NCI-H128 (cell line): ENCODE measurements at regions not wholly inside any gene's neighbourhood (a gene's known extent, or its start where the extent isn't known, plus 50 kb on each side); places are given as distances from the start of the nearest gene placed in this dataset.
"Not testable (repeated sequence)": the region's sequence is repeated elsewhere in the genome, so short reads cannot be mapped to it uniquely, and the experiment has no call there.

ENCODE experiments used
- DNase-seq: peaks from one replicate; lab custom pipeline; 2025; ENCODE audit not compliant: unreplicated experiment; lab: John Stamatoyannopoulos, UW

DNA sequence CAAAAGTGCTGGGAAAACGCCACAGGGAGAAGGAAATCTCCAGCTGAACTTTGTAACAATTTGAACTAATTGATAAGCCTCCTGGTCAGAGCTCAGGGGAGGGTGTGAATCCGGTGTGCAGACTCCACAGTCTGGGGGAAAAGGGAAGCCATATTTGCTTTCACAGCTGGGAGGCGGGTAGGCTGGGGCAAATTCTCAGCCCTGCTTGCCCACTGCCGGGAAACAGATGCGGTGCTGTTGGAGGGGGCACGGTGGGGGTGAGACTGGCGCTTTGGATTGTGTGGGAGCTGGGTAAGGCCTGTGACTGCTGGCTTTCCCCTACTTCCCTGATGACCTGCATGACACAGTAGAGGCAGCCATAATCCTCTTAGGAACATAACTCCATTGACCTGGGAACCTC is 134.8 kb downstream of the ADCYAP1 start:
- DNase-seq: no peak

DNA sequence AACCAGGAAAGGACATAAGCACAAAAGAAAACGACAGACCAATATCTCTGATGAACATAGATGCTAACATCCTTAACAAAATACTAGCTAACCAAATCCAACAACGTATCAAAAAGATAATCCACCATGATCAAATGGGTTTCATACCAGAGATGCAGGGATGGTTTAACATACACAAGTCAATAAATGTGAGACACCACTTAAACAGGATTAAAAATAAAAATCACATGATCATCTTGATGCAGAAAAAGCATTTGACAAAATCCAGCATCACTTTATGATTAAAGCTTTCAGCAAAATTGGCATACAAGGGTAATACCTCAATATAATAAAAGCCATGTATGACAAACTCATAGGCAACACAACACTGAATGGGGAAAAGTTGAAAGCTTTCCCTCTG is 138.4 kb downstream of the ADCYAP1 start:
- not testable (repeated sequence) for DNase-seq

DNA sequence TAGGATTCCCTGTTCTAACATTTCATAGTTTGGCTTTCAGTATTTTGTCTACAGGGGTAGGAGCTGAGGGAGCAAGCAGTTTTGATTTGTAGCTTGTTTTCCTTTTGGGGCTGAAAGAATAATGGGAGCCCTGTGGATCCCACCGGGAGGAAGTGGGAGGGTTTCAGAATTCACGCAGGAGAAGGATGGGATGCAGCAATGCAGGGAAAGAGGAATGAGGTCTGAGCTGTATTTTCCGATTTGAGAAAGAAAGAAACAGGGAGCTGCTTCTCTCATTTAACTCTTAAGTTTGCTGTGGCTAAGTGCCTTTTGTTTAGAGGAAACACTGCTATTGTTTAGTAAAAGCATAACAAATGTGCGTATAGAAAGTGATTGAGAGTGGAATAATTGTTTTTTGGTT is 141.0 kb downstream of the ADCYAP1 start:
- DNase-seq: no peak

DNA sequence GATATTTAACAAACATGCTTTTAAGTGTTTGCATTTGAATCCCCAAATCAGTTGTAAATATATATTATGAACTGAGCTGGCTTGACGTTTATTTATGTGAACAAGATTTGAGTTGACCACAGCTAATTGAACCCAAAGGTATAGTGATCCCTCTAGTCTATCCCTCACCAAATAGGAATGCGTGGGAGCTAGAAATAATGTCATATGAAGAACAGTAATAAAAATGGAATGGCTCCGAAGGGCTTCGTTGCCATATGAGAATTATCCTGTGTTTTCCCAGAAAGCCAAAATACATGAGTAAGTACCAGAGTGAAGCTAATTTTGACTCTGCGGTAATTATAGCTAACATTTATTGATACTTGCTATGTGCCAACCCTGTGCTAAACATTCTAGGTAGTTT is 142.7 kb downstream of the ADCYAP1 start:
- DNase-seq: no peak

DNA sequence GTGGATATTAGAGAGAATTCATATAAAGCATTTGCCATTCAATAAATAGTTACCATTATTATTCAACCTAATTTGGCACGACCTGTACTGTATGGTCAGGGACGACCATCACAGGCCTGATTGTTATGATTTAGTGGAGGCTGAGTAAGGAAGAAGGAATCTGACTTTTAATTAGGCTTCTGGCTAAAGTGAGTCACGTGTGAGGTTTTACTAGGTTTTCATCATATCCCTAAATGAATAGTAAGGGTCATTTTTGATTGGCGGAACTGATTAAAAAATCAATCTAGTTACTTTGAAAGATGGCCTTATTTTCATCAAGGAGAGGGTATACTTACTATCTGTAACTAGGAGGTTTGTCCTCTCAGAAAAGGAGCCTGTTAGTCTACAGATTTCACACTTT is 143.4 kb downstream of the ADCYAP1 start:
- DNase-seq: no peak

DNA sequence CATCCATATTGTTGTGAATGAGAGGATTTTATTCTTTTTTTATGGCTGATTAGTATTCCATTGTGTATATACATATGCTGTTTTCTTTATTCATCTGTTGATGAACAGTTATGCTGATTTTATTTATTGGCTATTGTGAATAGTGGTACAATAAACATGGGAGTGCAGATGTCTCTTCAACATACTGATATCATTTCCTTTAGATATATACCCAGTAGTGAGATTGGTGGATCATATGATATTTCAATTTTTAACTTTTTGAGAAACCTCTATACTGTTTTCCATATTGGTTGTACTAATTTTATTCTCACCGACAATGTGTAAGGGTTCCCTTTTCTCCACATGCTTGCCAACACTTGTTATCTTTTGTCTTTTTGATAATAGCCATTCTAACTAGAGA is 144.5 kb downstream of the ADCYAP1 start:
- no peak for DNase-seq

DNA sequence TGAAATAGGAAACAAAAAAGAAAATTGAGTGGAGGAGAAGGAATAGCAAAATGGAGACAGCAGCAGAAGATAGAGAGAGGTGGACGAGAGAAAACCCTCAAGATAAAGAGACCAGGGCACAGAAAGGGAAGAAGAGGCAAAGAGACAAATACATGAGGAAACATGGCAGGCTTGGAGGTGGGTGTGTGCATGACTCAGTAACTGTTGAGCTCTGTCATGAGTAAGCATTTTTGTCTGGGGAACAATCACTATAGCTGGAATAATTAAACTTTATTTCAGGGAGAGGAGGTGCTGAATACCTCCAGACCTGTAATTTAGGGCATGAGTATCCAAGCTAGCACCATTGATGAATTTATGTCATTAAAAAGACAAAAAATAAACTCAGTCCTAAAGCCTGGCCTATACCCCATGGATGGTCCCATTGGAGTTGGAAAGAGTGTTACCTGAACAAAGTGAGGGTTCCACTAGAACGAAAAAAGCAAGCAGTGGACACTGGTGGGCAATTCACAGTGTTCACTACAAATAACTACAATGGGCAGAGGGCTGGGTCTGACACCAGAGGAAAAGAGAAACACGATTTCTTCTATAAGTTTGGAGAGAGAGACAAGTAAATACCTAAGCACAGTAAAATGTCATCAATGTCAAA is 145.5 kb downstream of the ADCYAP1 start:
- no peak for DNase-seq

DNA sequence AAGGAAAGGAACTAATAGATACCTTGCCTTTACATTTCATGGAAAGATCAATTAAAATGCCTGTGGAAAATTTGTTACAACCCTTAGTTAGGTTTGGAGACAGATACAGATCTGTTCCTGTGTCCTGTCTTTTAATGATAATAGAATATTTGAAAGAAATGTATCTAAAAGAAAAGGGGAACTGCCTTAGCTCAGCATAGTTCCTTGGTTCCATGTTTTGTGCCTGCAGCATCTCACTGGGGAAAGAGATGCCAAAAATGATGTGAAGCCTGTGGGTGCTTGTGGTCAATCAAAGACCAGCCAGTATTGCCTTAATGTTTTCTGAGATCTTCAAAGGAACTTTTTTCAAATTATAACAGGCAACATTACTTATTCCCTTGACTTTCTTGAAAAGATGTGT is 147.6 kb downstream of the ADCYAP1 start:
- no peak for DNase-seq

DNA sequence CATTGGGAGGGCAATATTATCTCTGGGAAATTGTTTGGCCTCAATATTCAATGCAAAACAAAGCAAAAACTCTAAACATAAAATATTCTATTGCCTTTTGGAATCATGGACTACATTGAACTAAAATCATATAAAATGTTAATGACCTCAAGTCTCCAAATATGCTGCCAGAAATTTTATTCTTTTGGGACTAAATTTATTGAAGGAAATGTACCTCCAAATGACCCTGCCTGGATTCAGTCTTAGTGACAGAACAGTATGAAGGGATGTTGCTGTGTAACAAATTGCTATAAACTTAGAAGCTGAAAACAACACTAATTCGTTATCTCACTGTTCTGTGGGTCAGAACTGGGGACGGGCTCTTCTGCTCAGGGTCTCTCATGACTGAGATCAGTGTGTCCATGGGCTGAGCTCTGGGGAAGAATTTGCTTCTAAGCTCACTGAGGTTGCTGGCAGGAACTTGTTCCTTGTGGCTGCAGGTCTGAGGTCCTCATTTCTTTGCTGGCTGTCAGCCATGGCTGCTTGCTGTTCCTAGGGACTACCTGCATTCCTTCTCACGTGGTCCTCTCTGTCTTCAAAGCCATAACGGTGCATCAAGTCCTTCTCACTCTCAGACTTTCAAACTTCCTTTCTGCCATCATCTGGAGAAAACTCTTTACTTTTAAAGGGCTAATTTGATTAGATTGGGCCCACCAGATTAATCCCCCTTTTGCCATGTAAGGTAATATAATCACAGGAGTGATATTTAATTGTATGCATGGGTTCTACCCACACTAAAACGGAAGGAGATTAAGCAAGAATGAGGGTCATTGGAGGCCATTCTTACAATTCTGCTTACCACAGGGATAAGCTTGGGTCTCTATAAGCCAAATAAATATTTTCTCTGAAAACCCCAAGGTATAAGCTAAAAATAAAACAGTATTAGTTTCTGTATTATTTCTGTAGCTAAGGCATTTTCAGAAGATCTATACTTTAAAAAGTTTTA is 149.0 kb downstream of the ADCYAP1 start:
- no peak for DNase-seq

DNA sequence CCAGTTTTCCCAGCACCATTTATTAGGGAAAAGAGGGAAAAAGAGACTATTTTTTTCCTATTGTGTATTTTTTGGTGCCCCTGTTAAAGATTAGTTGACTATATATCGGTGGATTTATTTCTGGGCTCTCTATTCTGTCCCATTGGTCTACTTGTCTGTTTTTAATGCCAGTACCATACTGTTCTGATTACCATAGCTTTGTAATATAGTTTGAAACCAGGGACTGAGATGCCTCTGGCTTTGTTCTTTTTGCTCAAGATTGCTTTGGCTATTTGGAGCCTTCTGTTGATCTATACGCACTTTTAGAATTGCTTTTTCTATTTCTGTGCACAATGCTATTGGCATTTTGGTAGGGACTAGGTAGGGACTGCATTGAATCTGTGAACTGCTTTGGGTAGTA is 151.7 kb downstream of the ADCYAP1 start:
- DNase-seq: no peak

DNA sequence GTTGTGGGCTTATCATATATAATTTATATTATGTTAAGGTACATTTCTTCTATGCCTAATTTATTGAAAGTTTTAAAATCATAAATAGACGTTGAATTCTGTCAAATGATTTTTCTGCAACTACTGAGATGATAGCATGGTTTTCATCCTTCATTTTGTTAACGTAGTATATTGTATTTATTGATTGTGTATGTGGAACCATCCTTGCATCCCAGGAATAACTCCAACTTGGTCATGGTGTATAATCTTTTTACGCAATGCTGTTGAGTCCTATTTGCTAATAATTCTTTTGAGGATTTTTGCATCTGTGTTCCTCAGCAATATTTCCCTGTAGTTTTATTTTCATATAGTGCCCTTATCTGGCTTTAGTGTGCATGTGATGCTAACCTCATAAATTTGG is 152.7 kb downstream of the ADCYAP1 start:
- no peak for DNase-seq

DNA sequence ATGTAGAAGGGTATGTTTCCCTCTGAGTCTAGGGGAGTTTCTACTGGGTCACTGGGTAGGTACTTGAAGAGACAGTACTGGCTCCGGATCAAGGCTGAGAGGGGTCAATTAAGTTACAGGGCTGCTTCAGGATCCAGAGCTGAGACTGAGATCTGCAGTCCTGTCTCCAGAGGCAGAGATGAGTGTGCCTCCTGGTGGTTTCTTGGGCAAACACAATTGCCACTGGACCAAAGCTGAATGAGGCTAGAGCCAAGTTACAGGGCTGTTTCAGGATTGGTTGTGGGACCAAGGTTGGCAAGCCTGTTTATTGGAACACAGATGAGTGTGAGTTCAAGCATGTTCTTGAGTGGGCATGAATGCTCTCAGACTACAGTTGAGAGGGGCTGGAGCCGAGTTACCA is 157.9 kb downstream of the ADCYAP1 start:
- no peak for DNase-seq

DNA sequence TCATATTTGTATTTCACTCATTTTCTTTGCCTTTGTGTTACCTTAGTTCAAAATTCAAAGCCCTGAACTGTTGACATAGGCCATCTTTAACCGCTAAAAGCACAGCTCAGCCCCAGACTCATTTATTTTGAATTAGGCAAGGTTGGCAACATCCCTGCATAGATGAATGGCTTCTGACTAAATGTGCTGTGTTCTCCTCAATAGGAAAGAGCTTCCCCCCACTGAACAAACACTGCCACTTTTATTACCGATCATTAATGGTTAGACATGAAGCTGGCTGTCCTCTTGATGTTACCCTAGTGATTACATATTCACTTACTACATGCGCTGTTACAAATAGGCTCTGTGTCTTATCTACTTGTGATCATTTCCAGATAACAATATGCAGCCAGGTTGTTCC is 170.7 kb downstream of the ADCYAP1 start:
- no peak for DNase-seq

DNA sequence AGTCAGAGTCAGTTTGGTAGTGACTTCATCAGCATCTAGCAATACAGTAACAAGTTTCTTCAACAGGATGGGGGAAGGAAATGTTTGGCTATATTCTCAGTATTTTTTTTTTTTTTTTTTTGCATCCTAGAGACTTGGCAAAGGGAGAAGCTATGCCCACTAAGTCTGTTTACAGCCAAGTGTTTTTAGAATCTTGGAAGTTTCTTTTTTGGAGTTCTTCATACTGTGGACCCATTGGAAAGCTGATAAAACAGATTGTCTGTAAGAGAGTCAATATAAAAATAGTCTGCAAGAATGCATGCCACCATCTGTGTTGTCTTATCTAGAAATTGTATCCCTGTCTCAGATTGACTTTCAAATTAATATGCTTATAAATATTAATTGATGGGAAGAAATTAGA is 171.2 kb downstream of the ADCYAP1 start:
- no peak for DNase-seq

DNA sequence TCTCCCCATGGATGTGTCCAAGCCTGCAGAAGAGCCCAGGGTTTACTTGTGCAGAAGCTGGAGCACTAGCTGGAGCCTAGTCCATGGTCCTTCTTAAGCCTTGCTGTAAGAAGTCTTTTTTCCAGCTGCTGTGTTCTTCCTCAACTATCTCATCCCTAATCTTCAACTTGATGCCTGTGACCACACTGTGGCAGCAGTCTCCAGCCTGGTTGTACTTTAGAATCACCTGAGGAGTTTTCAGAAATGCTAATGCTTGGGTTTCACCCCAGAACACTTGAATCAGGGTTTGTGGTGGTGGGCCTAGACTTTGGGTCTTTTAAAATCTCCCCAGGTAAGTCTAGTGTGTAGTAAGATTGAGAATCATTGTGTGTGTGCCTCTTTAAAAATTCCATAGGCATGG is 173.6 kb downstream of the ADCYAP1 start:
- no peak for DNase-seq

DNA sequence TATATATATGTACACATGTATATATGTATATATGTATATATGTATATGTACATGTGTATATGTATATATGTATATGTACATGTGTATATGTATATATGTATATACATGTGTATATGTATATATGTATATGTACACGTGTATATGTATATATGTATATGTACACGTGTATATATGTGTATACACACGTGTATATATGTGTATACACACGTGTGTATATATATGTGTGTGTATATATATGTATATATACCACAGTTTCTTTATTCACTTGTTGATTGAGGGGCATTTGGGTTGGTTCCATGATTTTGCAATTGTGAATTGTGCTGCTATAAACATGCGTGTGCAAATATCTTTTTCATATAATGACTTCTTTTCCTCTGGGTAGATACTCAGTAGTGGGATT is 179.0 kb downstream of the ADCYAP1 start:
- DNase-seq: not testable (repeated sequence)

DNA sequence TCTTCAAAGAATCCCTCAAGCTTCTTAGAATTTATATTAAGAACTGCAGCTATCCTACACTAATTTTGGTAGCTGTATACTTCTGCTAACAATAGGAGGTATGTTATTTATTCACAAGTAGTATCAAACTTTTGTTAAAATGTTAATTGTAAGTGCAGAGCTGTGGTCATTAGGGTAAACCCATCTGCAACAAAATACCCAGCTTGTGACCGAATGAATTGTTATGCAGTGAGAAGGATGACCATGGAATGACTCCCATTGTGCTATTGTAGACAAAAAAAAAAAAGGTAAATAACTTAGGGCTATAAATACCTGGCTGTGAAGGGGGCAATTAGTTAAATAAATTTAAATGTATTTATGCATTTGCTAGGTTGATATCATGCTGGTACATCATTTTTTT is 186.1 kb downstream of the ADCYAP1 start:
- DNase-seq: no peak

DNA sequence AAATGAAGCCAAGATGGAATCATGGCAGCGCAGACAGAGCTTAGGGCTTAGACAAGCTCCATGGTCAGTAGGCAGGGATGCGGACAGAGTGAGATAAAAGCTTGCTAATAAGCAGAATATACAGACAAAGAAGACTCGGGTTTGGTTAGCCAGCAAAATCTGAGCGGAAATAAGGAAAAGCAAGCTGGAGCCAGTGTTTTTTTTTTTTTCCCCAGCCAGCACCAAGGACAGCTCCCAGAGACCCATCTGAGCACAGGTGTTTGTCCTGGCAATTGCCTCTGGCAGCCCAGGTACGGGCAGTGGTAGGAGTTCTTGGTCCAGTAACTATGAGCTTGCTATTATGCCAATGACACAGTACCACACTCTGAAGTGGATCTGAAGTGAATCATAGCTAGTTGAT is 187.6 kb downstream of the ADCYAP1 start:
- no peak for DNase-seq

DNA sequence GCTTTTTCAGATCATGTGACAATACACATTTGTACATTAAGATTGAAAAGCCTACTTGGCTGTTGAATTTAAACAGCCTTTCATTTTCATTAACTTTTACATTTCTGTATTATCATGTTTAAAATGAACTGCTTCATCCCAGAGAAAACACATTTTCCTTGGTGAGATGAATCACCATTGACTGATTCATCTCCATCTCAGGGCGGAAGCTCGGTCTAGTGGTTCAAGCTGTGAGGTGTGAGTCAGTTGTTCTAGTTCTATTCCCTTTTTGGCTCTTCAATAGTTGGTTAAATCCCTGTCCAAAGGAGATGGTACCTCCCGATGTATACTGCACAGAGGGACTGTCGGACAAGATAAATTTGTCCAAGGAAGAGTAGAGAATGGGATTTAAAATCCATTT is 189.7 kb downstream of the ADCYAP1 start:
- DNase-seq: no peak

DNA sequence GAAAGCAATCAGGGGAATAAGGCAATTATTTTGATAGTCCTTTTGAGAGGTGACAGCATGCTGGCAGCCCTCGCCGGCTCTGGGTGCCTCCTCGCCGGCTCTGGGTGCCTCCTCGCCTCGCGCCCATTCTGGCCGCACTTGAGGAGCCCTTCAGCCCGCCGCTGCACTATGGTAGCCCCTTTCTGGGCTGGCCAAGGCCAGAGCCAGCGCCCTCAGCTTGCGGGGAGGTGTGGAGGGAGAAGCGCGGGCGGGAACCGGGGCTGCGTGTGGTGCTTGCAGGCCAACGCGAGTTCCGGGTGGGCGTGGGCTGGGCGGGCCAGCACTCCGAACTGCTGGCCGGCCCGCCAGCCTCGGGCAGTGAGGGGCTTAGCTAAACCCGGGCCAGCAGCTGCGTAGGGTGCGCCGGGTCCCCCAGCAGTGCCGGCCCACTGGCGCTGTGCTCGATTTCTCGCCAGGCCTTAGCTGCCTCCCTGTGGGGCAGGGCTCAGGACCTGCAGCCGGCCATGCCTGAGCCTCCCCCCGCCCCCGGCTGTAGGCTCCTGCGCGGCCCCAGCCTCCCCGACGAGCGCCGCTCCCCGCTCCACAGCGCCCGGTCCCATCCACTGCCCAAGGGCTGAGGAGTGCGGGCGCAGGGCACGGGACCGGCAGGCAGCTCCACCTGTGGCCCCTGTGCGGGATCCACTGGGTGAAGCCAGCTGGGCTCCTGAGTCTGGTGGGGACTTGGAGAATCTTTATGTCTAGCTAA is 193.5 kb downstream of the ADCYAP1 start:
- not testable (repeated sequence) for DNase-seq

DNA sequence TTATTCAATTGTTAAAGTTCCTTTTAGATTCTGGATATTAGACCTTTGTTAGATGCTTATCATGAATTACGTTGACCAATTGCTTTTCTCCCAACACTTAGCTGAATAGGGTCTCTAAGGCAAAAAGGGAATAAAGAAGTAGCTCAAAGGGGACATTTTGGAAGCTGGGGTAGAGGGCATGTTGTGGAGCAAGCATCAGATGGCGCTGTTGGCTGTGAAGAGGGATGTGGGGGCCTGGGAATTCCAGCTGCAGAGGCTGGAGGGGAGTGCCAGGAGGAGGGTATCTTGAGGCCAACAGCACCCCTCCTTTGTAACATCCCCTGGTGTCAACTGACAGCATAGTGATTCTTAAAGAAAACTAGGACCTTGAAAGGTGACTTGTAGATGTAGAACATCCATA is 198.2 kb downstream of the ADCYAP1 start:
- no peak for DNase-seq

DNA sequence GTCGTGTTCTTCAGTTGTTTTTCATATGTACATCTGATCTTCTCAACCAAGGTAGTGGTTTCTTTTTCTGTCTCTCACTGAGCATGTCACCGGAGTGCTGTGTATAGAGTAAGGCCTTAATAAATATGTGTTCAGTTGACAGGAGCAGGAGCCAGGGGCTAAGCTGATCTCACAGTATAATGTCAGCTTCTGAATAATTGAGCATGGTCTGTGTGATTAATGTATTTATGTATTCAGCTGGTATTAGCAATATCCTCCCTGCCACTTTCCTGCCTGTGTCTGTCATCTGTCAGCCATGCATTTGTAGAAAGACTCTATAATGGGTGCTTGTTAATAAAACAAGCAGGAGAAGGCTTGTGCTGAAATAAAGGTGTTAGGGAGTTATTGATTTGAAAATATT is 198.9 kb downstream of the ADCYAP1 start:
- DNase-seq: no peak
